HG03097 (cell line): ENCODE measurements at regions not wholly inside any gene's neighbourhood (a gene's known extent, or its start where the extent isn't known, plus 50 kb on each side); places are given as distances from the start of the nearest gene placed in this dataset.
A peak's percentile ranks its signal among the peaks of the same experiment; 100 is the strongest.
"Not testable (repeated sequence)": the region's sequence is repeated elsewhere in the genome, so short reads cannot be mapped to it uniquely, and the experiment has no call there.

ENCODE experiments used
- ATAC-seq: cut with Tn5 transposase; IDR thresholded peaks from one replicate; pipeline ENCODE4 v1.9.1; 2021; ENCODE audit not compliant: unreplicated experiment, low FRiP score

DNA sequence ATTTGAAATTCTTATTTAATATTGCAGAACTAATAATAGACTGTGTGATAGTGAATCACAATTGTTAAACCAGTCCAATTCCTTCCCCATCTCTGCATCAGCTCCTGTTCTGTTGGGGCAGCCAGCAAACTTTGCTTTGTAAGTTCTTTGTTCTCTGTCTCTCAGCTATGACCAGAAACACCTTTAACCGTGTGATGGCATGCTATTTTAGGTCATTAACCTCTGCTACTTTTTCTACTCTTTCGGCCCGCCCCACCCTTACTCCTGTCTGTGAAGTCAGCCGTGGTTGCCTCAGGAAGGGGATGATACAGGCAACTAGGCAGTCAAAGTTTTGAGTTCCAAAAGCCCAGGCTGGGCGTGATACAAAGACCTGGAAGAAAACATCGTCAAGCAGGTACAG lies 51.3 kb upstream of the EGFL6 start:
- ATAC-seq = no peak

DNA sequence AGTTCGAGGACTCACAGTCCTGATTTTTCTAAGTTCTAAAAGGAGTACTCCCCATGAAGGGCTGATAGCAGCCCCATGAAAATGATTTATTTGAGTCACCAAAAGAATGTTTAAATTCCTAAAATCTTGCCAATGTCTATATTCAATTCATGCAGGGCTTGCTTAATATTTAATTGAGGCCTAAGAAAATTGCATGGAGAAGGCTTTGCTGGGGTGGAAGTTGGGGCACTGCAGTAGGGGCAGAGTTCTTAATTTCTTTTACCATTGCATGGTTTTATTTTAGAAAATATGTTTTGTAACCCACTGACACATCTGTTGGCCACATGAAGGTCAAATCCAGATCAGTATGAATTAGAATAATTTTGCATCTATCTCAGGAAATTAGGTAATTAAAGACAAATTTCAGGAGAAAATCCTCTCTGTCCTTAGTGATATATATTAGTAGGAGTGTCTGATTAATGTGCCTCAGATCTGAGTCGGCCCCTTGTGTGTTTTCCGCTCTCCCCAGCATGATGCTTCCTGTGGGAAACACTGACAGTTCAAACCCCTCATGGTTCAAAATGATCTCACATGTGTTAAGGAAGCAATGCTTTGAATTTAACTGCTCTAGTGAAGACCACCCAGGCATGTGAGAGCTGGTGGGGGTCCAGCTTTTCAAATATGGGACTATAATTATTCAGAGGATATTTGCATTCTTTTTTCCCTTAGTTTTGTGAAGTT lies 54.0 kb upstream of the EGFL6 start:
- ATAC-seq = no peak

DNA sequence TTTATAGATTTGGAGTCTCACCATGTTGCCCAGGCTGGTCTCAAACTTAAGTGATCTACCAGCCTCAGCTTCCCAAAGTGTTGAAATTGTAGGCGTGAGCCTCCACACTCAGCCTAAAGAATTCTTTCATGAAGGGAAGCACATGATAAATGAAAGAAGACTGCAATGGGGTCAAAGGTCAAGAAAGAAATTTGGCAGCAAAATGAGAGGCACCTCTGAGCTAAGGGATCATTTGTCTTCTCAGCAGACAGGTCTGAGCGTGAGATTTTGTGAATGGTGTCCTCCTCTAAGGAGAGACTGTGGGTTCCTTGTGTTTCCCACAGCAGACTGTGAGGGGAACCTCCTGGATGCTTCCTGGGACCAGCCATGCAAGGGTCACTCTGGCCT lies 57.5 kb upstream of the EGFL6 start:
- no peak for ATAC-seq

DNA sequence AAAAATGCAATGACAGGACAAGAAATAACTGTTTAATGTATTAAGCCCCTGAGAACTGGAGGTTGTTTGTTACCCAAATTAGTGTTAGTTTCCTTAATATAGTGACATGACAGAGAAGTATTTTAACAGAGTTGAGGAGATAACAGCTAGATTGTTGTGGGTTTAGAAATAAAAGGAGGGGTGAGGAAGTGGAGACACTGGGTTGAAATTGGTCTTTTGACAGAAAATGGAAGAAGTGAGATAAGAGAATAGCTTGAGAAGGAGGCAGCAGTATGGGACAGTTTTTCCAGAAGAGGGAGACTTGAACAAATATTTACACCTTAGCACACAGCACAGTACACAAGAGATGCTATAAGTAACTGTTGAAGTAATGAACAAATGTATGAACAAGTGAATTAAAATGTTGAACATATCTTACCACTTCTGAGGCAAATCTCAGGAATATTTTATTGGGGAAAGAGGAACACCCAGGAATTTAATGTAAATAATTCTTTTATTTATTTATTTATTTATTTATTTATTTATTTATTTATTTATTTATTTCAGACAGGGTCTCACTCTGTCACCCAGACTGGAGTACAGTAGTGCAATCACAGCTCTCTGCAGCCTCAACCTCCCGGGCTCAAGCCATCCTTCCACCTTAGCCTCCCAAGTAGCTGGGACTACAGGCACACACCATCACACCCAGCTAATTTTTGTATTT lies 58.0 kb upstream of the EGFL6 start:
- ATAC-seq = no peak

DNA sequence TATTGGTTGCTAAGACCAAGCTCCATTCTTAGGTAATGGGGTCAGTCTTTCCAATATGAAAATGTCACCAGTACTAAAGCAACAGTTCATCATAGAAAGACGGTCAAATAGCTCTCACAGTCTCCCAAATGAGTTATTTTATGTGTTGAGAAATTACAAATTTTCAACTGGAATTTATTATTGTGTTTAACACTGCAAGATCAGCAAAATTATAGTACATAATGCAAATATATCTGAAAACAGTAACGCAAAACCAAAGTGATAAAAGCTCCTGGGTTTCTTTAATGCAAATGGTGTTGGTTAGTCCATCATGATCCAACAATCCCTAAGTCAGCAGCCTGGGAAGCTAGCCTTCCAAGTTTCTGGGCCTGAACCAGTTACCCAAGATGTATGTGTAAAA lies 61.5 kb upstream of the EGFL6 start:
- no peak for ATAC-seq

DNA sequence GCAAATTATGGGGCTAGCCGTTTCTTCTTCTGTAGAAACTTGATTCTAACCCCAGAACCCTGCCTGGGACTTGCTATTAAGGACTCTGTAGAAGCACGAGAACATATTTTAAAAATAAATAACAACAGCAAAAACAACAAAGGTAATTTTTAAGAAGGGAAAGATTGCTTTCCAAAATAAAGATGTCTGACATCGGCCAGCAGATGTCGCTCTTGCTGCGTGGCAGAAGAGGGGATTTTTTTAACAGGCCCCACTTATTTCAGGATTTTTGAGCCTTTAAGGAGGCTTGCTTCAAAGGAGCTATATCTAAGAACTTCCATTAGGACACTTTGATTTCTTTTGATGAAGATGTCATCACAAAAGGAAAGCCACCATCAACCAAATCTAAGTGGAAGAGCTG lies 62.8 kb upstream of the EGFL6 start:
- no peak for ATAC-seq

DNA sequence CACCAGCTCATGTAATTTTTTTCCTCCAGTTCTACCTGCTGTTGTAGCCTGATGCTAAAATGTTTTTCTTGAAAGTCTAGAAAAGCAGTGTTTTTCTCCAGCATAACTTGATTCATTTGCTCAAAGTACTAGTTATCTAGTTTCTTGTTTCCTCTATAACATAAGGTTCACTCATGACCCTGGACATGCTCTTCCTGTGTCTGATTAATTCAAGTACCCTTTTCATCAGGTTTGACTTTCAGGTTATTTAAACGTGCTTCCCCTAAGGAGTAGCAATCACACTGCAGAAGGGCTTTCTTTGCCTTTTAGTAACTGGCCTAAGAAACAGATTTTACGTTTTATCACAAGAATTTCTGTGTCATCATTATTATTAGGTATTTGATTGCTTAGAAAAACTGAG lies 66.8 kb upstream of the EGFL6 start:
- no peak for ATAC-seq

DNA sequence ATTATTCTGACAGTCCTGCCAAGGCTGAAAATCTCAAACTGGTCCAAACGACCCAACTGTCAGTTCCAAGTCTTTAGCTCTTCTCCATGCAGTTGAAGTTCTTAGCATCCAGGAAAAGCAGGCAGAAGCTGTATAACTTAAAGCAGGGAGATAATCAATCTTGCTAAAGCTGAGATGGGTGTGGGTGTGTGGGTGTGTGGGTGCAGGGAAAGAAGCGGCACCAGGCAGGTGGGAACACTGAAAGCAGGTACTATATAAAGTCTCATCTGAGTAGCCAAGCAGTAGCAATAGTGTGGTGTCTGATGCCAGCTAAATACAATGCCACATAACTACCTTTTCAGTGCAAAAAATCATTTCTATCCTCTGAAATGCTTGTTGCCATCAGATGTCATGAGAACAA lies 69.7 kb upstream of the EGFL6 start:
- ATAC-seq = no peak

DNA sequence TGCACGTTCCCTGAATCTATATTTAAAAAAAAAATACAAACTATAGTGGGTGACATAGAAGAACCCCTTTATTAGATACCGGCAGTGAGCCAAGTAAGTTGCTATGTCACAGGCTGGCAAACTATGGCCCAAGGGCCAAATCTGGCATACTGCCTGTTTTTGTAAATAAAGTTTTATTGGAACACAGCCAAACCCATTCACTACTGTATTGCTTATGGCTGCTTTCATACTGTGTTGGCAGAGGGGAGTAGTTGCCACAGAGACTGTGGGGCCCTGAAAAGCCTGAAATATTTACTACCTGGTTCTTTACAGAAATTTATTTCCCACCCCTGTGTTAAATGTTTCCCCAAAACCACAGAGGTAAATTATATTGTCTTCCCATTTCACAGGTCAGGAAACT lies 71.2 kb upstream of the EGFL6 start:
- ATAC-seq = no peak

DNA sequence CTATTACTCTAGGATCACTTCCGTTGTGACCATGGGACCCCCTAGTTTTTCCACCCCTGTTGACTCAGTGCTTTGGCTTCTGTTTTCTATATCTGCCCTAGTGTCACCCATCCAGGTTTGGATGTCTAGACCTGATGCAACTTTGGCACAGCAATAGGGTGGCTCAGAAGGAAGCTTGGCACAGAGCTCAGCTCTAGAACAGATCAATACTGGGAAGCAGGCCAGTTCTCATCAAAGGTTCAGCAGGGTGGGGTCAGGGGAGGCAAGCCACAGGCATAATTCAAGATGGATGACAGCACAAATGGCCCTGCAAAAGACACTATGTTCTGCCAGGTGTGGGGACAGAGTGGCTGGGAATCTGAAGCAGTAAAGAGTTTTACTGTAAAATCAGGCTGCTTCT lies 74.2 kb upstream of the EGFL6 start:
- ATAC-seq = no peak

DNA sequence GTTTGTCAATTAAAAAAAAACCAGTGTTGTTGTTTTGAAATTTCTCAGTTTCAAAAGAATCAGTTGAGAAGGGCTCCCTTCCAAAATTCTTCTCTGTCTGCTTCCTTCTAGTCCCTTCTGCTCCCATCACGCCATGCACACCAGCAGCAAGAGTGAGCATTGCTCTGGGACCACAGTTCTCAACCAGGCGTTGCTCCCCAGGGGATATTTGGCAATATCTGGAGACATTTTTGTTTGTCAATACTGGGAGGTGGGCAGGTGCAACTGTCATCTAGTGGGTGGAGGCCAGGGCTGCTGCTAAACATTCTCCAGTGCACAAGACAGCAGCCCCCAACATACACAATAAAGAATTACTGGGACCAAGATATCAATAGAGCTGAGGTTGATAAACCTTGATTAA lies 74.8 kb upstream of the EGFL6 start:
- no peak for ATAC-seq

DNA sequence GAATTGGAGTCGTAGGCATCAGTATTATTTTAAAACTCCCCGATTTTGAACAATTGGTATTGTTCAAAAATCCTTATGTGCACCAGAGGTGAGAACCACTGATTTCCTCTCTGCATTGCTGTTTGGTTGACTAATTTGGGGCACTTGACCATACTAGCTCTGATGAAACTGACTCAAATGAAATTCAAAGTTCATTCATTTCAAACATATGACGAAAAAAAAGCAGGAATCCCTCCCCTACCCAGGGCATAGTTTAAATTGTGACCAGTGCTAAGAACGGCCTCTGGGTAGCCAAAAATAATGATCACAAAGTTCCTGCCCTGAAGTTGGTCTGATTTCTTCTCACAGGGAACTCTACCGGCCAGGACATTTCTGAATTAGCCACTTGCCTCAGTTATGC lies 75.7 kb upstream of the EGFL6 start:
- ATAC-seq = no peak

DNA sequence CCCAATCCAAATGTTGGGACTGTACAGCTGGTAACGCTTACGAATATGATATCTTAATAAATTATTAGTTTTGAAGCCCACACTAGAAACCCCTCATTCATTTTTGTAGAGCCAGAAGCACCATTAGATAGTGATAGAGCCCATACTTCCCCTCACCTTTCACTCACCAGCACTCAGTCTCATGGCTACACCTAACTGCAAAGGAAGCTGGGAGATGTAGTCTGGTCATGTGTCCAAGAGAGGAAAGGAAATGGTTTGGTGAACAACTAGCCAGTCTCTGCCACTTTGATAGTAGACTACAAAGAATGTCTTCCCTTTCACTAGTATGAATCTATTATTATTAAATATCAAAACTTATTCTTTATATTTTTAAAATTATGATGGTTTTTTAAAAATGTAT lies 77.1 kb upstream of the EGFL6 start:
- no peak for ATAC-seq

DNA sequence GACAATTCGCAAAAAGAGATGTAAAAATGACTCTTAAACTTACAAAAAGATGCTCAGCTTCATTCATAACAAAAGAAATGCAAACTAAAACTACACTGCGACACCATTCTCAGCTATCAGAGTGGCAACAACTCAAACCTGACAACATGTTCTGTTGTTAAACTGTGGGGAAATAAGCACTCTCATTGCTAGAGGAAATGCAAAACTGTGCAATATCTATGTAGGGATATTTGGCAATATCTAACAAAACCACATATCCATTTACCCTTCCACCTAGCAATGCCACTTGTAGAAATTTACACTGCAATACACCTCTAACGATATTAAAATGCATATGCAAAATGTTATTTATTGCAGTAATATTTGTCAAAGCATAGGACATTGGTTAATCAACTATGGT lies 78.3 kb upstream of the EGFL6 start:
- ATAC-seq = no peak

DNA sequence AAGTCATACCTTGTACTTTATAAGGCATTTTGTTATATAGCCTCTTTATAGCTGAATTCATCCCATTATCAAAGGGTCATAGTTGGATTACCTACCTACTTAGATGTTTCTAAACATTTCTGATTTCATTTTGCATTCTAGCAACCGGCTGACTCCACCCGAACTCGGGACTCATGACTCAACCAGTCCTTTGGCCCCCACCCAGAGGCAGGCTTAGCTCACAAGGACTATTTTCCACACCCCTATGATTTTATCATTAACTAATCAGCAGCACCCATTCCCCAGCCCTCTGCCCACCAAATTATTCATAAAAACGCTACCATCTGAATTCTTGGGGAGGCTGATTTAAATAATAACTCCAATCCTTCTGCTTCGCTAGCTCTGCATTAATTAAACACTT lies 79.9 kb upstream of the EGFL6 start:
- ATAC-seq = no peak

DNA sequence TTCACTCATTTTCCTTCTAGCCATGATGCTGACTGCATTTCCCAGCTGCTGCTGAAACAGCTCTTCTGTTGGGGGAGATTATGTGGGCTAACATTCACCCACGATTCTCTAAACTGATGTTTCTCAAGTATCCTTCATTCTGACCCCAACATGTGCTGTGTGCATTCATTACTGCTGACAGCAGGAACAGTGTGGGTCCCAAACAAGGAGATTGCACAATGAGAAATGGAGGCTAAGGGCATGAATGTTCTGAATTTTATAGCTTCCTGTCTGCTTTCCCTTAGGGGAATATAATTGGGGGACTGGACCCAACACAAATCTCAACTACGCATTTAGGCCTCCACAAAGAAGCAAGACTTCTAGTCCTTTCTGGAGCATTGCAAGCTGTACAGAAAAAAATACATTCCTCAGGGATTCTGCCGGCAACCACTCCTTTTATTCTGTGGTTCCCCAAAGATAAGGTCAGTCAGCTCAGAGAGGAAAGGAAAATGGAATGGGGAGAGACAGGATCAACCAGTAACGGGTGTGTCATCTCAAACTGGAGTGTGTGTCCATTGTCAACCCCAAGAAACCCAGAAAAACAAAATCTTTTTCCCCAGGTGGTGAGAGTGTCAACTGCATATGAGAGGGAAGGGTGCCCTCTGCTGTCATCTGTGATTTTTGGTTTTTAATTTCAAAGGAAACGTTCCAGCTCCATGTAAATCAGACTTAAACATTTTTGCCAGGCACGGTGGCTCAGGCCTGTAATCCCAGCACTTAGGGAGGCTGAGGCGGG lies 81.5 kb upstream of the EGFL6 start:
- peak; percentile 68 for ATAC-seq

DNA sequence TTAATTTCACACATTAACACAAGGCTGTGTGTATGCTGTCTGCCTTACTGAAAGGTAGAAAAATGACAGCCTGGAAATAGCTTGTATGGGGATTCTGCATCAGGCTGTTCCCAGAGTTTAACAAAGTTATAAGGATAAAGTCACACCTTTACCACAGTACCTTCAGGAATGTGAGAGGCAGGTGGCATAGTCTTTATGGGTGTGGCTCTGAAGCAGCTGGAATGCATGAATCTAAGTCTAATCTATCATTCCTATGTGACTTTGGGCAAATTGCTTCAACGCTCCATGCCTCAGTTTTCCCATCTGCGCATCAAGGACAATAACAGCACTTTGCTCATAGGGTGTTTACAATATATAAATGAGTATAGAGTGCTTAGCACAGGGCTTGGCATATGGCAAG lies 84.2 kb upstream of the EGFL6 start:
- ATAC-seq = no peak

DNA sequence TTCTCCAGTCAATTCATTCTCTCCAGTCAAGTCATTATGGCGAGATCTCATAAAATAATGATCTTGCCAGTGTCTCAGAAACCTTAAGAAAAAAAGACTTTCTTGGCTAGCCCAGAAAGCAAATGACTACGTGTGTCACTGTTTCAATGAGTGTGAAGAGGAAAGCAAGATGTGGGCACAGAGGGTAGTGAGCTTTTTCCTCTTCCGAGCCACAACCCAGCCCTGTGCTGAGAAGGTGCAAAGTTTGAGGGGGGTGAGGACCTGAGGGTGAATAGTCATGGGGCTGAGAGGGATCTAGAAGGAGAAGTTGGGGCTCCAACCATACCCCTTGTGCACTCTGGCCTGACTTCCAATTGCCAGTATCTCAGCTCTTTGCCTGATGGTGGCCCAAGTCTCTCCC lies 85.6 kb upstream of the EGFL6 start:
- ATAC-seq = no peak

DNA sequence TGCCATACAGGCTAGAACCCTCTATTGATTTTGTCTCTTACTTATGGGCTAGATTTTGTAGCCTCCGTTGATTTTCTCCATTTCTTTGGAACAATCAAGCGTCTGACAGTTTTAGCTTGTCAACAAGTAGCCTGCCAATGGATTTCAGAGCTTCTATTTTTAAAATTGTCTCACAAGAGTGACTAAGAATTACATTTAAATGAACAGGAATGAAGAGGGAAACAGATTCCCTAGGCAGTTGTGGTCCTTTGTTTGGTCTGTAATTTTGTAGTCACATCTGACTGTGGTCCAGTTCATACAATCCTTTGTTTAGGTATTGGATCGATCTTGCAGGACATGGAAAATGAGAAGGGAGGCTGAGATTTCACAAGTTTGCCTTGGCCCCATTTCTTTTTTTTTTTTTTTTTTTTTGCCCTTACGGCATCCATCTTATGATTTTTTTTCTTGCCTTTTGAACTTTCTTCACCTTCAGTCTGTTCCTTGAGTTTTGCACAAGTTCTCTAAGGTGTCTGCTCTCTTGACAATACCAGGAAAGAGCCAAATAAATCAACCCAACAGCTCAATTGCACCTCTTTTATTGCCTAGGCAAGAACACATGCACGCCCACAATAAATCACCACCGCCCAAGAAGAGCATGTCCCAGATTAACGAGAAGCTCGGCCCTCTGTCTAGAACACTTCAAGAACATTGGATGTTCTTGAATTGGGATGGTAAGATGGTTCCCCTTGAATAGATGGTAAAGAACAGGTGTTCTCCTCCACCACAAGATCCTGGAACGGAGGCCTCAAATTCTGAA lies 86.5 kb upstream of the EGFL6 start:
- no peak for ATAC-seq

DNA sequence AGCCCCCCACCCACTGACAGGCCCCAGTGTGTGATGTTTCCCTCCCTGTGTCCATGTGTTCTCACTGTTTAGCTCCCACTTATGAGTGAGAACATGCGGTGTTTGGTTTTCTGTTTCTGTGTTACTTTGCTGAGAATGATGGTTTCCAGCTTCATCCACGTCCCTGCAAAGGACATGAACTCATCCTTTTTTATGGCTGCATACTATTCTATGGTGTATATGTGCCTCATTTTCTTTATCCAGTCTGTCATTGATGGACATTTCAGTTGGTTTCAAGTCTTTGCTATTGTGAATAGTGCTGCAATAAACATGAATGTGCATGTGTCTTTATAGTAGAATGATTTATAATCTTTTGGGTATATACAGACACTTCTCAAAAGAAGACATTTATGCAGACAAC lies 88.6 kb upstream of the EGFL6 start:
- ATAC-seq = not testable (repeated sequence)

DNA sequence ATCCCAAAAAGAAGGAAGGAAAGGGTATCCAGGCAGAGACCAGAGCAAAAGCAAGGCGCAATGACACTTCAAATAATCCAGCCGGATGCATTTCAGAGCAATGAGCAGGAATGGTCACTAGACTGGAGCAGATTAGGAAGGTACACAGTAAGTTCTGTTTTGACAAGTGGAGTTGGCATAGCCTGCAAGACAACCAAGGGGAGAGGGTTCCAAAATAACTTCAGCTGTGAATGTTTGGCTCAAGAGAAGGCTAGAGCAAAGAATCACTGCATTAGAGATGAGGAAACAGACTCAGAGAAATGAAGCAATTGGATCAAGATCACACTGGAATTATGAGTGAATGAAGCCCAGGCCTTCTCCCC lies 90.0 kb upstream of the EGFL6 start:
- no peak for ATAC-seq
